Cardiac muscle cell (in vitro differentiated cells and primary cell): ENCODE measurements at regions not wholly inside any gene's neighbourhood (a gene's known extent, or its start where the extent isn't known, plus 50 kb on each side); places are given as distances from the start of the nearest gene placed in this dataset.

Experiments
- DNase-seq, 2 donors: peaks; one replicate each; pipeline versions ENCODE4 v3.0.0 to v3.0.0-alpha.2; 2010 to 2017; ENCODE audit warnings: low read depth in 1 of 2, low spot score in 1 of 2
- H3K27ac ChIP-seq: fragments of 200-600 bp; sonication (generic); 2 replicates; pipeline ENCODE4 v1.5.1; 2016
- H3K27me3 ChIP-seq: fragments of 200-600 bp; sonication (generic); 2 replicates; pipeline ENCODE4 v1.6.0; 2016; ENCODE audit warnings: control low read depth
- H3K36me3 ChIP-seq: fragments of 200-600 bp; sonication (generic); 2 replicates; pipeline ENCODE4 v1.5.1; 2016; ENCODE audit warnings: control low read depth
- H3K4me1 ChIP-seq: fragments of 200-600 bp; sonication (generic); 2 replicates; pipeline ENCODE4 v1.8.1; 2017; ENCODE audit warnings: low read depth, mild to moderate bottlenecking, mixed run types
- H3K4me3 ChIP-seq: fragments of 200-600 bp; sonication (generic); 2 replicates; pipeline ENCODE4 v1.5.1; 2016; ENCODE audit warnings: mild to moderate bottlenecking
- H3K9me3 ChIP-seq: fragments of 200-600 bp; sonication (generic); 2 replicates; pipeline ENCODE4 v1.5.1; 2017; ENCODE audit warnings: low read depth, mild to moderate bottlenecking, control low read depth
- TF ChIP-seq, protein P1 (sequence below): IDR thresholded peaks from 2 replicates; pipeline ENCODE4 v1.5.1; 2012; ENCODE audit warnings: low read depth, mild to moderate bottlenecking, low read length

DNA sequence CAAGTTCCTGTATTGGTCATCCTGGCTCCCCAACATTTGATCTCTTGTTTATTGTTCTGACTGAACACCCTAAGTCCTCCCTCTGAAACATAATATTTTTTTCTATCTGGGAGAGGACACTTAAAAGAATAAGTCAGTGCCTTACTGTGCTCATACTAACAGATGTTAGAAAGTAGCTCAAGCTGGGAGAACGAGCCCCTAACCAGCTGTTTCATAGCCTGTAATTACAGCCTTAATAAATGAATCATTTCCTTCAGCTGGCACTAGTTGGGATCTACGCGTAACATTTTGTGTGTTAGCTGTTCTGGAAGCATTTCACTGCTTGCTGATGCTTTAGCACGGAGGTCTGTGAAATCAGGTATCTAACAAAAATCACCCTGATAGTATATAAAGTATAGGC, 345.9 kb upstream of the RIOK2 start:
- DNase-seq: peak in 1 of 2 donors; percentile 70
- Histone ChIP-seq H3K9me3 (no peaks in the 10 kb centered on the region), H3K4me3 (no peak overlapping the region), H3K4me1 (no peaks in the 10 kb centered on the region), H3K36me3 (no peaks in the 10 kb centered on the region), H3K27me3 (no peaks in the 10 kb centered on the region), H3K27ac (no peak overlapping the region)
- TF ChIP-seq, protein P1, sequence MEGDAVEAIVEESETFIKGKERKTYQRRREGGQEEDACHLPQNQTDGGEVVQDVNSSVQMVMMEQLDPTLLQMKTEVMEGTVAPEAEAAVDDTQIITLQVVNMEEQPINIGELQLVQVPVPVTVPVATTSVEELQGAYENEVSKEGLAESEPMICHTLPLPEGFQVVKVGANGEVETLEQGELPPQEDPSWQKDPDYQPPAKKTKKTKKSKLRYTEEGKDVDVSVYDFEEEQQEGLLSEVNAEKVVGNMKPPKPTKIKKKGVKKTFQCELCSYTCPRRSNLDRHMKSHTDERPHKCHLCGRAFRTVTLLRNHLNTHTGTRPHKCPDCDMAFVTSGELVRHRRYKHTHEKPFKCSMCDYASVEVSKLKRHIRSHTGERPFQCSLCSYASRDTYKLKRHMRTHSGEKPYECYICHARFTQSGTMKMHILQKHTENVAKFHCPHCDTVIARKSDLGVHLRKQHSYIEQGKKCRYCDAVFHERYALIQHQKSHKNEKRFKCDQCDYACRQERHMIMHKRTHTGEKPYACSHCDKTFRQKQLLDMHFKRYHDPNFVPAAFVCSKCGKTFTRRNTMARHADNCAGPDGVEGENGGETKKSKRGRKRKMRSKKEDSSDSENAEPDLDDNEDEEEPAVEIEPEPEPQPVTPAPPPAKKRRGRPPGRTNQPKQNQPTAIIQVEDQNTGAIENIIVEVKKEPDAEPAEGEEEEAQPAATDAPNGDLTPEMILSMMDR: no peak

DNA sequence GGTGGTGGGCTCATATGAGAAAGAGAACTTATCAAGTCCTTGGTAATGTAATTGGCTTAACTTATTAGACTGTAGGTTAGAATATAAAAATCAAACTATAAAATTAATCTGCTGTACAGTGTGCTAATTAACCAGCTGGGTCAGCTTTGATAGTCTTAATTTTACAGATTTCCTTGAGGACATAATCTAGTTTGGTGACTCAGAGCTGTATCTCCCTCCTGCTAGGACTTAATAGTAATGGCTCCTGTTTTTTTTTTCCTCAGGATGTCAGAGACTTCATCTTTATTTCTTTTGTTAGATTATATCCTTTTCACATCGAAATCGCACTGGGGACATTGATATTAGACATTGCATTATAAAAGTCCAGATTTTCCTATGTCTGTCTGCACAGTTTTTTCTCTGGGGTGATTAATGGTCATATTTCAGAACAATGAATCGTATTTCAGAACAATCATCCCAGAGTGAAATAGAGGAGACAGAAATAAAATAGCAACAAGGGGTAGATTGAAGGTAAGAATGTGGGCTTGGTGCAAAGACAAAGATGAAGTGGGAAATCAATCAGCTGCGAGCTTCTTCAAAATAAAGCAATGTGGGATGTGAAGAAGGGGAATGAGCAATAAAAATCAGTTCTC, 346.4 kb upstream of the RIOK2 start:
- no peak overlapping the region for H3K4me3 ChIP-seq
- TF ChIP-seq, protein P1: no peak
- H3K4me1 ChIP-seq: no peaks in the 10 kb centered on the region
- H3K27me3 ChIP-seq: no peaks in the 10 kb centered on the region
- DNase-seq: no peak
- no peaks in the 10 kb centered on the region for H3K36me3 ChIP-seq
- no peak overlapping the region for H3K27ac ChIP-seq
- H3K9me3 ChIP-seq: no peaks in the 10 kb centered on the region

DNA sequence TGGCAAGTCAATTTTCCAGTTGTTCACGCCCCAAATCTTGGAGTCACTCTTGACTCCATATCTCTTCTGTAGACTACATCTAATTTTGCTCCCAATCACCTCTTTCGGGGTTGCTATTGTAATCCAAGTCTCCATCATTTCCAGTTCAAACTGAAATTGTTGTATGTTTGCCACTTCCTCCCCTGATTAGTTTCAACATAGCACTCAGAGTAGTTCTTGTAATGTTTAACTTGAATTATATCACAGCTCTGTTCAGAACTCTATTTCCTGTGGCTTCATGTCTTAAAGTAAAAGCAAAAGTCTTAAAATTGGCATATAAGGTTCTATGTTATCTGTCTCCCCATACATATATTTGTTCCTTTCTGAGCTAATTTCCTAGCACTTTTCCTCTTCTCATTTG, 348.5 kb upstream of the RIOK2 start:
- TF ChIP-seq, protein P1: no peak
- Histone ChIP-seq H3K36me3 (no peaks in the 10 kb centered on the region), H3K4me3 (no peak overlapping the region), H3K9me3 (no peaks in the 10 kb centered on the region), H3K4me1 (no peaks in the 10 kb centered on the region), H3K27me3 (no peaks in the 10 kb centered on the region), H3K27ac (no peak overlapping the region)
- no peak for DNase-seq

DNA sequence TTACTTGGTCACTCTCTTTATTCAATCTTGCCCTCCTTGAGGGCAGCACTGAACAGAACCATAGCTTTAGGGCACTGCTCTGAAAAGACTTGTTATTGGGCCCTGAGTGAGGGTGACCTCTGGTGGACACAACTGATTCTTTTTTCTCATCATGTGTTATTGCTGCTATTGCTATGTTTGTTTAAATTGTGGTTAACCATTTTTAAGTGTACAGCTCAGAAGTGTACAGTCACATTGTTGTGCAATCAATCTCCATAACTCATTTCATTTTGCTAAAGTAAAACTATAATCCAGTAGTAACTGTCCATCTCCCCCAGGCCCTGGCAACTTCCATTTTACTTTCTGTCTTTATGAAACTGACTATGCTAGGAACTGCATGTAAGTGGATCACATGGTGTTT, 351.1 kb upstream of the RIOK2 start:
- Histone ChIP-seq H3K36me3 (no peaks in the 10 kb centered on the region), H3K9me3 (no peaks in the 10 kb centered on the region), H3K4me1 (no peaks in the 10 kb centered on the region), H3K27ac (no peak overlapping the region), H3K4me3 (no peak overlapping the region), H3K27me3 (no peaks in the 10 kb centered on the region)
- TF ChIP-seq, protein P1: peak; percentile 69
- DNase-seq: peak; percentile 52 to 94

DNA sequence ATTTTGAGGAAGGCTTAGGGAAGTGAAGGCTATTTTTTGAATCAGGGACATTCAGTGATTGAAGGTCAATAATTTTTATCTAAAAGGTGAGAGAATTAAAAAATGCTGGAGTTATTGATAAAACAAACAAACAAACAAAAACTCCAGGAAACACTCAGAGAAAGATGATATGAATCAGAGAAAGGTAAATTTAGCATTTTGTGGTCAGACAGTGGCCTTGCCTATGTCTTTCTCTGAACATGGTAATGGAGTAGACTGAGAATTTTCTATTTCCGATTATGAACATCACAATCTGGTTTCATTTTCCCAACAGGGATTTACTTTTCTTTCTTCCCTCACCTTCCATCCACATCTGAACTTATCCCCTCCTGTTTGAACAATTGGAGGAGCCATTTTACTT, 353.6 kb upstream of the RIOK2 start:
- H3K27me3 ChIP-seq: no peaks in the 10 kb centered on the region
- TF ChIP-seq, protein P1: no peak
- H3K27ac ChIP-seq: no peak overlapping the region
- no peaks in the 10 kb centered on the region for H3K4me1 ChIP-seq
- no peaks in the 10 kb centered on the region for H3K9me3 ChIP-seq
- DNase-seq: no peak
- H3K36me3 ChIP-seq: no peaks in the 10 kb centered on the region
- no peak overlapping the region for H3K4me3 ChIP-seq
